ENCODE measurements at regions not wholly inside any gene's neighbourhood (a gene's known extent, or its start where the extent isn't known, plus 50 kb on each side); places are given as distances from the start of the nearest gene placed in this dataset.

GRCh38 chr4:126047114-126047513 lies 732.4 kb downstream of the FAT4 start:
- intact Hi-C loops (cut with micrococcal nuclease): no loop called here
- no peaks in the 10 kb centered on the region for H3K4me1 Mint-ChIP-seq
- Histone ChIP-seq H3K4me2 (replicated peaks; ENCODE audit: low read depth, low read length, poor library complexity, severe bottlenecking) (no peak overlapping the region), H3K4me1 (ENCODE audit: control insufficient read depth in 2 of 2, insufficient read depth in 2 of 2, low read length in 2 of 2) (no peaks in the 10 kb centered on the region), H4K20me1 (ENCODE audit: control insufficient read depth, insufficient read depth, low read length, poor library complexity, severe bottlenecking) (no peaks in the 10 kb centered on the region), H3K27me3 (replicated peaks in 1 of 4; ENCODE audit: control extremely low read depth in 1 of 4, control insufficient read depth in 3 of 4, insufficient read depth in 4 of 4, low read length in 3 of 4) (no peaks in the 10 kb centered on the region), H3K36me3 (replicated peaks in 1 of 2; ENCODE audit: control extremely low read depth in 1 of 2, control insufficient read depth in 1 of 2, extremely low read depth in 1 of 2, insufficient read depth in 2 of 2, low read length in 1 of 2) (no peaks in the 10 kb centered on the region), H3K9ac (ENCODE audit: low read length) (no peak overlapping the region), H3K79me2 (ENCODE audit: control insufficient read depth, insufficient read depth, low read length) (no peaks in the 10 kb centered on the region), H3K4me3 (ENCODE audit: control extremely low read depth in 1 of 5, extremely low read depth in 1 of 5, insufficient read depth in 1 of 5, low read depth in 2 of 5, low read length in 4 of 5) (no peak overlapping the region), H3K27ac (ENCODE audit: low read length in 2 of 2) (no peak overlapping the region), H2AFZ (ENCODE audit: insufficient read depth, low read depth, low read length, poor library complexity, severe bottlenecking) (no peak overlapping the region), H3K9me3 (ENCODE audit: control extremely low read depth in 1 of 3, control insufficient read depth in 2 of 3, insufficient read depth in 1 of 3, low read length in 2 of 3) (peaks cover 0 to 1% (median 0%) of the 10 kb centered on the region in 3 donors)
- TF ChIP-seq EZH2 (IDR thresholded peaks at IDR 0.05; ENCODE audit: borderline replicate concordance, insufficient read depth, low read depth, low read length, poor library complexity, severe bottlenecking) (no peak), CTCF (IDR thresholded peaks at IDR 0.05) (no peak)
- no peaks in the 10 kb centered on the region for H3K27me3 Mint-ChIP-seq
- WGBS (ENCODE audit: insufficient coverage): 83% methylated on average over 1 of the region's 1 CpG
- POLR2A ChIA-PET: no interaction called here
- H3K4me3 Mint-ChIP-seq: no peak overlapping the region
- DNase-seq: no peak
- ATAC-seq (ENCODE audit: low read depth): no peak
- no peak overlapping the region for H3K27ac Mint-ChIP-seq
- H3K9me3 Mint-ChIP-seq (ENCODE audit: insufficient read depth): no peaks in the 10 kb centered on the region
- CTCF ChIA-PET: no interaction called here

GRCh38 chr4:126051689-126052424 lies 737.1 kb downstream of the FAT4 start:
- H3K36me3 ChIP-seq (replicated peaks in 1 of 2; ENCODE audit: control extremely low read depth in 1 of 2, control insufficient read depth in 1 of 2, extremely low read depth in 1 of 2, insufficient read depth in 2 of 2, low read length in 1 of 2): no peaks in the 10 kb centered on the region
- no peak for ATAC-seq (ENCODE audit: low read depth)
- no peak for TF ChIP-seq CTCF (IDR thresholded peaks at IDR 0.05)
- no peak for TF ChIP-seq EZH2 (IDR thresholded peaks at IDR 0.05; ENCODE audit: borderline replicate concordance, insufficient read depth, low read depth, low read length, poor library complexity, severe bottlenecking)
- H3K27ac Mint-ChIP-seq: no peak overlapping the region
- no peak overlapping the region for H3K27ac ChIP-seq (ENCODE audit: low read length in 2 of 2)
- no peaks in the 10 kb centered on the region for H3K27me3 ChIP-seq (replicated peaks in 1 of 4; ENCODE audit: control extremely low read depth in 1 of 4, control insufficient read depth in 3 of 4, insufficient read depth in 4 of 4, low read length in 3 of 4)
- no peaks in the 10 kb centered on the region for H3K9me3 Mint-ChIP-seq (ENCODE audit: insufficient read depth)
- WGBS (ENCODE audit: insufficient coverage): no CpG with 5 or more reads among the region's 1 CpG
- no peak for DNase-seq
- no peak overlapping the region for H2AFZ ChIP-seq (ENCODE audit: insufficient read depth, low read depth, low read length, poor library complexity, severe bottlenecking)
- POLR2A ChIA-PET: no interaction called here
- H3K9ac ChIP-seq (ENCODE audit: low read length): no peak overlapping the region
- H3K79me2 ChIP-seq (ENCODE audit: control insufficient read depth, insufficient read depth, low read length): no peaks in the 10 kb centered on the region
- H3K4me3 ChIP-seq (ENCODE audit: control extremely low read depth in 1 of 5, extremely low read depth in 1 of 5, insufficient read depth in 1 of 5, low read depth in 2 of 5, low read length in 4 of 5): no peak overlapping the region
- no peak overlapping the region for H3K4me3 Mint-ChIP-seq
- CTCF ChIA-PET: no interaction called here
- H3K4me1 Mint-ChIP-seq: no peaks in the 10 kb centered on the region
- H3K4me1 ChIP-seq (ENCODE audit: control insufficient read depth in 2 of 2, insufficient read depth in 2 of 2, low read length in 2 of 2): no peaks in the 10 kb centered on the region
- no peaks in the 10 kb centered on the region for H3K9me3 ChIP-seq (ENCODE audit: control extremely low read depth in 1 of 3, control insufficient read depth in 2 of 3, insufficient read depth in 1 of 3, low read length in 2 of 3)
- H3K27me3 Mint-ChIP-seq: no peaks in the 10 kb centered on the region
- no peaks in the 10 kb centered on the region for H4K20me1 ChIP-seq (ENCODE audit: control insufficient read depth, insufficient read depth, low read length, poor library complexity, severe bottlenecking)
- no peak overlapping the region for H3K4me2 ChIP-seq (replicated peaks; ENCODE audit: low read depth, low read length, poor library complexity, severe bottlenecking)
- intact Hi-C loops (cut with micrococcal nuclease): no loop called here

All from B cell (primary cell).